Peyer's patch (tissue), 4 donors: ENCODE measurements at regions not wholly inside any gene's neighbourhood (a gene's known extent, or its start where the extent isn't known, plus 50 kb on each side); places are given as distances from the start of the nearest gene placed in this dataset.

ENCODE experiments used
- POLR2A ChIP-seq, 2 donors: fragments of 450-650 bp; IDR thresholded peaks; one replicate each; pipeline ENCODE4 v1.5.1; 2017; ENCODE audit warnings: antibody characterized with exemption in 2 of 2, mild to moderate bottlenecking in 2 of 2, moderate library complexity in 2 of 2
- TF ChIP-seq, protein P1 (sequence below), 6 experiments: fragments of 450-650 bp in 4 of 6; fragments of 200-600 bp in 2 of 6; sonication (generic) in 1 of 6; IDR thresholded peaks; one replicate each; pipeline ENCODE4 v1.5.1; 2017 to 2019; ENCODE audit warnings: antibody characterized with exemption in 6 of 6, mild to moderate bottlenecking in 3 of 6, moderate library complexity in 1 of 6

DNA sequence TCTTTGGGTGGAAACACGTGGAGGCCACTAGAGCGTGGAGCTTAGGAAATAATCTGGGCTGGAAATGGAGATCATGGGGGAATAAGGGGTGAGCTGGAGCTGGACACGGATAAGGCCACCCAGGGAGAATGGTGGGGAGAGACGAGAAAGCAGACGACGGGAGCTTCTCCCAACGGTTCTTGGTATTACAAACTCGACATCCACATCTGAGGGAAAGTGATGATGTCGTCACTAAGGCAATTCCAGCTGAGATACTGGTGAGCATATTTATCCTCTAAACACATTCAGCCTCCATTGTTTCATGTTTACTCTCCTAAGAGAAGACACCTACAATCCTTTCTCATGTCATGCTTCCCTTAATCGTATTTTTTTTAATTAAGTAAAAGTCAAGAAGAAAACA lies 50.2 kb upstream of the SNX9 start:
- TF ChIP-seq, protein P1, sequence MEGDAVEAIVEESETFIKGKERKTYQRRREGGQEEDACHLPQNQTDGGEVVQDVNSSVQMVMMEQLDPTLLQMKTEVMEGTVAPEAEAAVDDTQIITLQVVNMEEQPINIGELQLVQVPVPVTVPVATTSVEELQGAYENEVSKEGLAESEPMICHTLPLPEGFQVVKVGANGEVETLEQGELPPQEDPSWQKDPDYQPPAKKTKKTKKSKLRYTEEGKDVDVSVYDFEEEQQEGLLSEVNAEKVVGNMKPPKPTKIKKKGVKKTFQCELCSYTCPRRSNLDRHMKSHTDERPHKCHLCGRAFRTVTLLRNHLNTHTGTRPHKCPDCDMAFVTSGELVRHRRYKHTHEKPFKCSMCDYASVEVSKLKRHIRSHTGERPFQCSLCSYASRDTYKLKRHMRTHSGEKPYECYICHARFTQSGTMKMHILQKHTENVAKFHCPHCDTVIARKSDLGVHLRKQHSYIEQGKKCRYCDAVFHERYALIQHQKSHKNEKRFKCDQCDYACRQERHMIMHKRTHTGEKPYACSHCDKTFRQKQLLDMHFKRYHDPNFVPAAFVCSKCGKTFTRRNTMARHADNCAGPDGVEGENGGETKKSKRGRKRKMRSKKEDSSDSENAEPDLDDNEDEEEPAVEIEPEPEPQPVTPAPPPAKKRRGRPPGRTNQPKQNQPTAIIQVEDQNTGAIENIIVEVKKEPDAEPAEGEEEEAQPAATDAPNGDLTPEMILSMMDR (IDR thresholded peaks at IDR 0.05): no peak
- TF ChIP-seq POLR2A (IDR thresholded peaks at IDR 0.05): no peak
